MM.1S (cell line): ENCODE measurements at regions not wholly inside any gene's neighbourhood (a gene's known extent, or its start where the extent isn't known, plus 50 kb on each side); places are given as distances from the start of the nearest gene placed in this dataset.

Experiments used
- DNase-seq: peaks from one replicate; pipeline ENCODE4 v3.0.0-alpha.2; 2015
- H2AFZ ChIP-seq: fragments of 300-600 bp; sonication (generic); 2 replicates; pipeline ENCODE4 v1.6.0; 2016; ENCODE audit warnings: antibody characterized with exemption, low read length
- H3F3A ChIP-seq: fragments of 300-600 bp; sonication (generic); 2 replicates; pipeline ENCODE4 v1.6.1; 2016; ENCODE audit warnings: mild to moderate bottlenecking, antibody characterized with exemption, low read length, moderate library complexity, mixed read lengths; ENCODE audit not compliant: insufficient read depth
- H3K27ac ChIP-seq: fragments of 300-600 bp; sonication (generic); 2 replicates; pipeline ENCODE4 v1.5.1; 2016; ENCODE audit warnings: mild to moderate bottlenecking, low read length
- H3K27me3 ChIP-seq: fragments of 300-600 bp; sonication (generic); replicated peaks from 2 replicates; pipeline ENCODE4 v1.6.0; 2016; ENCODE audit warnings: low read length; ENCODE audit not compliant: insufficient read depth
- H3K36me3 ChIP-seq: fragments of 300-600 bp; sonication (generic); replicated peaks from 2 replicates; pipeline ENCODE4 v1.6.1; 2016; ENCODE audit warnings: mild to moderate bottlenecking, low read length, mixed read lengths; ENCODE audit not compliant: insufficient read depth
- H3K4me1 ChIP-seq: fragments of 300-600 bp; sonication (generic); 2 replicates; pipeline ENCODE4 v1.6.1; 2016; ENCODE audit warnings: low read length, mixed read lengths
- H3K4me2 ChIP-seq: fragments of 300-600 bp; sonication (generic); 2 replicates; pipeline ENCODE4 v1.6.0; 2016; ENCODE audit warnings: low read depth, low read length
- H3K4me3 ChIP-seq: fragments of 300-600 bp; sonication (generic); 2 replicates; pipeline ENCODE4 v1.5.1; 2016; ENCODE audit warnings: low read length, mixed read lengths
- H3K79me2 ChIP-seq: fragments of 300-600 bp; sonication (generic); 2 replicates; pipeline ENCODE4 v1.6.1; 2016; ENCODE audit warnings: mixed run types, low read length, mixed read lengths
- H3K9ac ChIP-seq: fragments of 300-600 bp; sonication (generic); 2 replicates; pipeline ENCODE4 v1.6.1; 2016; ENCODE audit warnings: low read length, mixed read lengths
- H3K9me2 ChIP-seq: fragments of 300-600 bp; sonication (generic); replicated peaks from 2 replicates; pipeline ENCODE4 v1.6.1; 2016; ENCODE audit warnings: mild to moderate bottlenecking, low read length, mixed read lengths; ENCODE audit not compliant: insufficient read depth
- H3K9me3 ChIP-seq: fragments of 300-600 bp; sonication (generic); replicated peaks from 2 replicates; pipeline ENCODE4 v1.6.1; 2016; ENCODE audit warnings: mild to moderate bottlenecking, low read length, mixed read lengths; ENCODE audit not compliant: insufficient read depth
- H4K20me1 ChIP-seq: fragments of 300-600 bp; sonication (generic); 2 replicates; pipeline ENCODE4 v1.6.1; 2016; ENCODE audit warnings: mild to moderate bottlenecking, low read length, moderate library complexity, mixed read lengths; ENCODE audit not compliant: insufficient read depth
- EZH2 ChIP-seq: fragments of 300-600 bp; sonication (generic); optimal IDR thresholded peaks from 2 replicates; pipeline ENCODE3; 2017; ENCODE audit warnings: low read depth, mild to moderate bottlenecking, antibody characterized with exemption, low read length, mixed read lengths
- EZH2phosphoT487 ChIP-seq: fragments of 300-600 bp; sonication (generic); IDR thresholded peaks from 2 replicates; pipeline ENCODE4 v1.6.1; 2018; ENCODE audit warnings: antibody characterized with exemption, low read length
- TF ChIP-seq, protein P1 (sequence below): fragments of 300-600 bp; sonication (generic); IDR thresholded peaks from 2 replicates; pipeline ENCODE4 v1.5.1; 2016; ENCODE audit warnings: antibody characterized with exemption, low read length, mixed read lengths

DNA sequence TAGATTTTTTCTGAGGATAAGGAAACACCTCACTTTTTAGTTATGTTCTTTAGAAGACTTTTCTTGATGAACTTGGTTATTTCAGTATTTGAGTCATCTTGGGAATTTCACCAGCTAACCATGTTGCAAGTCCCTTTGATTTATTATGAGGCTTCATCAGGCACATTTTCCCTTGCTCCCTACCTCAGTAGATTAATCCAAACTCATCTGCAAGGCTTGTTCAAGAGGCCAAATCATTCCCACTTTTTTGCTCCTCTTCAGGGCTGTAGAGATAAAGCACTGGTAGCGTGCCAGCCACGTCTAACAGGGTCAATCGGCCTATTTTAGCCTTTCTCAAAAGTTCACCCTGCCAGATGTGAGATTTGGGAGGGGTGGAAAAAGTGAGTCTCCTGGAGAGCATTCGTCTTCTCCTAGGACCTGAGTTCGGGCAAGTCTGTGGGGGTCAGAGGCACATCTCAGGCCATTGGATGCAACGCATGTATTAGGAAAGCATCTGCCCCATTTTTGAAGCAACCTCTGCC lies 120.3 kb downstream of the RDH14 start:
- Histone ChIP-seq H3K27me3 (no peaks in the 10 kb centered on the region), H3K27ac (no peak overlapping the region), H3K79me2 (no peaks in the 10 kb centered on the region), H3K4me3 (no peak overlapping the region), H3K4me2 (no peak overlapping the region), H2AFZ (no peak overlapping the region), H4K20me1 (no peaks in the 10 kb centered on the region), H3K9me2 (no peaks in the 10 kb centered on the region), H3K36me3 (no peaks in the 10 kb centered on the region), H3K9me3 (no peaks in the 10 kb centered on the region), H3F3A (no peaks in the 10 kb centered on the region), H3K4me1 (no peaks in the 10 kb centered on the region), H3K9ac (no peak overlapping the region)
- DNase-seq: no peak
- TF ChIP-seq EZH2phosphoT487: no peak
- TF ChIP-seq EZH2: no peak
- TF ChIP-seq, protein P1, sequence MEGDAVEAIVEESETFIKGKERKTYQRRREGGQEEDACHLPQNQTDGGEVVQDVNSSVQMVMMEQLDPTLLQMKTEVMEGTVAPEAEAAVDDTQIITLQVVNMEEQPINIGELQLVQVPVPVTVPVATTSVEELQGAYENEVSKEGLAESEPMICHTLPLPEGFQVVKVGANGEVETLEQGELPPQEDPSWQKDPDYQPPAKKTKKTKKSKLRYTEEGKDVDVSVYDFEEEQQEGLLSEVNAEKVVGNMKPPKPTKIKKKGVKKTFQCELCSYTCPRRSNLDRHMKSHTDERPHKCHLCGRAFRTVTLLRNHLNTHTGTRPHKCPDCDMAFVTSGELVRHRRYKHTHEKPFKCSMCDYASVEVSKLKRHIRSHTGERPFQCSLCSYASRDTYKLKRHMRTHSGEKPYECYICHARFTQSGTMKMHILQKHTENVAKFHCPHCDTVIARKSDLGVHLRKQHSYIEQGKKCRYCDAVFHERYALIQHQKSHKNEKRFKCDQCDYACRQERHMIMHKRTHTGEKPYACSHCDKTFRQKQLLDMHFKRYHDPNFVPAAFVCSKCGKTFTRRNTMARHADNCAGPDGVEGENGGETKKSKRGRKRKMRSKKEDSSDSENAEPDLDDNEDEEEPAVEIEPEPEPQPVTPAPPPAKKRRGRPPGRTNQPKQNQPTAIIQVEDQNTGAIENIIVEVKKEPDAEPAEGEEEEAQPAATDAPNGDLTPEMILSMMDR: no peak

DNA sequence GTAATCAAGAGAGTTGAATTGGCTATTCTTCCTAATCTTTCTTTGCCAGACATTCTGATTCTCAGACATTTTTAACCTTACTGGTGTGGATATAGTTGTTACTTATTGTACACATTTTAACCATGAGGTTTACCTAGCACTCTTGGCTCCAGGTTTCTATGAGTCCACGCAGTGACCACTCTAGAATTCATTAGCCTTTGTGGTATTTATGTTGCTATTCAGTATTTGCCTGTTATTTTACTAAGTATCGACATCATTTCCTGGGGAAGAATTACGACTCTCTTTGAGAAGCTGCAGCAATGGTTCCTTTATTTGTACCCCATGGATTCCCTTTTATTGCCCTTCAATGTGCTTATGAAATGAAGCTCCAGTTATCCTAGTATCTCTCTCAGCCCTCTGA lies 120.7 kb downstream of the RDH14 start:
- DNase-seq: no peak
- no peak overlapping the region for H3K9ac ChIP-seq

DNA sequence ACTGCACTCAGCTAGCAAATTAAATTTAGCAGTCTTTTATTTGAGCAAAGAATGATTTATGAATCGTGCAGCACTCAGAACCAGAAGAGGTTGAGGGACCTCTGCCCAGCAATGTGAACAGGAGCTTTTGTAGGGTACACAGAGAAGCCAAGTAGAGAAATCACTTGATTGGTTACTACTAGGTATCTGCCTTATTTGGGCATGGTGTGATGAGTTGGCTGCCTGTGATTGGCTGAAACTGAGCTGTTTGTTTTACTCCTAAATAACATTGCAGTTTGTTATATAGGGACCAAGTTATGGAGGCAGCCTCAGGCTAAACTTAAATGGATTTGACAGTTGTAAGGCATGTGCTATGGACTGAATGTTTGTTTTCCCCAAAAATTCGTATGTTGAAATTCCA lies 122.5 kb downstream of the RDH14 start:
- no peak for DNase-seq
- Histone ChIP-seq H3K27ac (no peak overlapping the region), H3K9me3 (no peaks in the 10 kb centered on the region), H3K4me3 (no peak overlapping the region), H3K27me3 (no peaks in the 10 kb centered on the region), H2AFZ (no peak overlapping the region), H3K4me2 (no peak overlapping the region), H3K36me3 (no peaks in the 10 kb centered on the region), H3F3A (no peaks in the 10 kb centered on the region), H3K4me1 (no peaks in the 10 kb centered on the region), H4K20me1 (no peaks in the 10 kb centered on the region), H3K79me2 (no peaks in the 10 kb centered on the region), H3K9ac (no peak overlapping the region), H3K9me2 (no peaks in the 10 kb centered on the region)
- TF ChIP-seq EZH2phosphoT487 (no peak), EZH2 (no peak)
- TF ChIP-seq, protein P1: no peak

More for the DNA sequence above, 120.7 kb downstream of the RDH14 start:
- Histone ChIP-seq H3K4me1 (no peaks in the 10 kb centered on the region), H3K79me2 (no peaks in the 10 kb centered on the region), H3K9me3 (no peaks in the 10 kb centered on the region), H3K36me3 (no peaks in the 10 kb centered on the region), H2AFZ (no peak overlapping the region), H4K20me1 (no peaks in the 10 kb centered on the region), H3K4me2 (no peak overlapping the region), H3F3A (no peaks in the 10 kb centered on the region), H3K9me2 (no peaks in the 10 kb centered on the region), H3K27me3 (no peaks in the 10 kb centered on the region), H3K4me3 (no peak overlapping the region), H3K27ac (no peak overlapping the region)
- TF ChIP-seq, protein P1: no peak
- no peak for TF ChIP-seq EZH2
- TF ChIP-seq EZH2phosphoT487: no peak
